NOMO-1 (cell line): ENCODE measurements at regions not wholly inside any gene's neighbourhood (a gene's known extent, or its start where the extent isn't known, plus 50 kb on each side); places are given as distances from the start of the nearest gene placed in this dataset.

Source experiments
- DNase-seq, 2 experiments: peaks; one replicate each; lab custom pipeline; 2025; ENCODE audit not compliant: unreplicated experiment in 2 of 2; lab: John Stamatoyannopoulos, UW

DNA sequence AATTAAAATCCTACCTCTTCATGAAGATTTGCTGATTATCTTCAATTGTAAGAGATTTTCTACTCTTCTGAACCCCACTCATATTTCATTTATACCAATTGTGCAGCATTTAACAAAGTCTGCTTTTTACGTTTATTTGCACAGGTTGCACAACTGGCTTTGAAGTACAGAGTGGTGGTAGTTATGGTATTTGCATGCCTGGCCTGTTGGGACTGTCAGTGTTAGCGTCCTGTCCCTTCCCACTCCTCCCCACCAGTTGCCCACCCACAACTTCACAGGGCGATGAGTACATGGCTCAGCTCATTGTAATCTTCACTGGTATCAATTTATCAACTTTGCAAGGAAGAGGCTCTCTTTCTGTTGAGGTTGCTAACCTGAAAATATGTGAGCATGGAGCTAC lies 372.3 kb downstream of the AASDHPPT start:
- no peak for DNase-seq

- DNase-seq, result no peak
Observed at GRCh38 chr11:106451228-106451922, 373.9 kb downstream of the AASDHPPT start.

DNA sequence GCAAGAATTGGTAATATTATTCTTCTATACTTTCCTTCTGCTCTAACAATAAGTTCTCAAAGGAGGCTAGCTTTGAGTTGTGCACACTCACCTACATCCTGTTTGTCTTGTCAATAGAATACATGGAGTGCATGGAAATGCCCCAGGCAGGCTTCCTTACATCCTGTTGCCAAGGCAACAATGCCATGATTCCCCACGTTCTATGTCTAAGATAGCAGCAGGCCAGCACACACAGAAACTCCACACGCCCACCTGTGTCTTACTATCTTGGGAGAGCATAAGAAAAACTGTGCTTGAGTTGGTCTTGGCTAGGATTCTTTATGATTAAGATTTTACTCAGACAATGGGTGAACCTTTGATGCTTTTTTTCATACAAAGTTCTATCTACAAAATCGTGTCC lies 379.2 kb downstream of the AASDHPPT start:
- no peak for DNase-seq

GRCh38 chr11:106457727-106458126 lies 380.3 kb downstream of the AASDHPPT start:
- no peak for DNase-seq

DNA sequence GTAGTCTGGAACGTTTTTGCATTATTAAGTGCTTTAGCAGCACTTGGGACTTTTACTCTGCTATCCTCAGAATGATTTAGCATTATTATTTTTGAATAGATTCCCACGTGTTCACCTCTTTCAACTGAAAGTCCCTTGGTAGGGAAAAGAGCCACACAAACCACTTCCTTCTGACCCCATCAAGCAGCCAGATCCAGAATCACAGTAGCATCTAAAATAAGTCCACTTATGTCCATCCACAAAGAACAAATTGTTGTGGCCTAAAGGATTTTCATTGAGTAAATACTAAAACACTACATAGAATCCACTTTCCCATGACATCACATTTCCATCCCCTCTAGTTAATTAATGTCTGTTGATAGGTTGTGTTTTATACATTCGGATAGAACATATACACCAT lies 381.7 kb downstream of the AASDHPPT start:
- no peak for DNase-seq

DNA sequence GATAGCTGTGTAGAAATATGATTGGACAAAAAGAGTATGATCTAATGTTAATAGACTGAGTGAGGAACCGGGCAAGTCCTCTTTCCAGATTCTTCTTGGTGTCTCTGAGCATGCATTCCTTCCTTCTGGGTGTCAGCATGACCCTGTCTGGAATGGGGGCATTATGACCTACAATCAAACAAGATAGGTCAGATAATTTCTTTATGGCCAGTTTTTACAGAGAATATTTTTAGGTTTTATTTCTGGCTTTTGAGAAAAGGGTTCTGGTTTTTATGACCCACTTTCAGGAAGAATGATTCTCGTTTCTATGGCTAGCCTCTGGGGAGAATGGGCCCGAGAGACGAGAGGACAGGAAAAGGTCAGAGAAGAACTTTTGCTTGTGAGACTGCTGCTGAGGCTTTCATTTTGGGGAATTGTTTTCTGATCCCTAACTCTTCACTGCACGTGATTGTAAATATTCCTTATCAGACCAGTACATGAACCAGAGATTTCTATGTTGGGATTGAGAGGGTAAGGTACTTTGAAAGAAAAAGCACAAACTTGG lies 383.8 kb downstream of the AASDHPPT start:
- no peak for DNase-seq

- no peak for DNase-seq
Observed at GRCh38 chr11:106461839-106462545, 384.5 kb downstream of the AASDHPPT start.

GRCh38 chr11:106463154-106463553 lies 385.7 kb downstream of the AASDHPPT start:
- DNase-seq, result no peak

- no peak for DNase-seq
Observed at GRCh38 chr11:106463796-106464201, 386.3 kb downstream of the AASDHPPT start.

DNA sequence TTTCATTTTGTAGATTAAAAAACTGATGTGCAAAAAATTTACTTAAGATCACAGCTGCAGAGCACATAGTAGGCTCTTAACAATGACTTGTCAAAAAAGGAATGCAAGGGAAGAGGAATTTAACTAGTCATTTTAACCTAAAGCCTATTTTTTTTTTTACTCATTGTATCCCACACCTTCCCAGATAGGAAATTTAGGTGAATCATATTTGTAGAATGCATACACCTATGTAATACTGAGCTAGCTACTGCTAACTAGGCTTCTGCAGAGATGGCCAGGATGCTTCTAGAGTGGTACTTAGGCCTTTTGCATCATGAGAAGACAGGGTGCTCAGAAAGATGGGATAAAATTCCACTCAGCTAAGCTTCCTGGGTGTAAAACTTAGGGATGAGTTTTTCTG lies 387.3 kb downstream of the AASDHPPT start:
- no peak for DNase-seq

DNA sequence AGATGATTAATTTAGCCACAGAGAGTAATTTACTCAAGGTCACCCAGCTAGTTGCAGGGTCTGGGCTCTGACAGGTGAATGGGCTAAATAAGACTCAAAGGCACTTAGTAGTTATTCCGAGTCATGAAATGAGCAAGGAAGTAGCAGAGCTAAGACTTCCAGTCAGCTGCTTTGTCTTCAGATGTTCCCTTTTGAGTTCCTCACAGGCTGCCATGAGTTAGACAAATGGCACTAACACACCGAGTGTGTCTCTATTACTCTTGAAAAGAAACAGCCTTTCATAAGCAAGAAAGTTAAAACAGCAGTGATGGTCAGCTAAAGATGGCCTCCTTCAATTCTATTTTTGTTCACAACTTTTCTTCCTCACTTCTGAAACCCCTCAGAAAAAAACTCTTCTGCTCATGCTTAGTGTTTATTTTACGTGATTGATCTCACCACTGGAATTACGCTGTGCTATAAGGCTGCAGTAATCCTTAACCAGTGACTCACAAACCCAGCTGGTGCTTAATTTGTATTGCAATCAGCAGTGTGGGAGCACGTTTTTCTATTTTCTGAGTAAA lies 389.1 kb downstream of the AASDHPPT start:
- DNase-seq, result no peak

- no peak for DNase-seq
Observed at GRCh38 chr11:106467501-106467900, 390.0 kb downstream of the AASDHPPT start.

DNA sequence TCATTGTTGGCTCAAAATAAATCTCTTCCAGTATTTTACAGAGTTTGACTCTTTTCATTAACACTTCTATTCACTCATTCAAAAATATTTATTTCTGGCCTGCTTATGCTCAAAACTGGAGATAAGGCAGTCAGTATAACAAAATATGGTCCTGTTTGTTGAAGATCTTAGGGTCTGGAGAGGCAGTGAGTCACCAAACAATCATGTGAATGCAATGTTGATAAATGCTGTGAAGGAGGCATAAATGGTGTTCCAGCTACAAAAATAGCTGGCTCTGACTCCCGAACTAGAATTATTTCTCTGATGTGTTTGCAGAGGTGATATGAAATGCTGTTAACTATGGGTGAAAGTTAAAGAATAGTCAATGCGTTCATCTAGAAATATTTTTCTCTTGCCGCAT lies 390.6 kb downstream of the AASDHPPT start:
- no peak for DNase-seq

DNA sequence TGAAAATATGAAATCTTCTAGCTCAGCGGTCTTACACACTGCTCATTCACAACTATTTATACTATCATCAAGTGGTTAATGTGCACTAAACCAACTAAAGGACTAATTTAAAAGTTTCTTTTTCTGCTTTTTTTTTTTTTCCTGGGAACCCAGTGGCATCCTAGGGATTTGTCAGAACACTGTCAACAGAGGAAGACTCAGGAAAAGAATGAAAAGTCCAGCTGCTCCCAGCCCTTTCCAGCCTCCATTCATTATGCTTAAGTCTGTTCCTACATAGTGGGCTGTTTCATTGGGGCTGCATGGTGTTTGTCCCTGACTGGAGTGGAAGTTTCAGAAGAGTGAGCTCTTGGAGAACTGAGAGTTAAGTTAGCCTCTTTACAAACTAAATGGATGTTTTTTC lies 391.1 kb downstream of the AASDHPPT start:
- no peak for DNase-seq

DNA sequence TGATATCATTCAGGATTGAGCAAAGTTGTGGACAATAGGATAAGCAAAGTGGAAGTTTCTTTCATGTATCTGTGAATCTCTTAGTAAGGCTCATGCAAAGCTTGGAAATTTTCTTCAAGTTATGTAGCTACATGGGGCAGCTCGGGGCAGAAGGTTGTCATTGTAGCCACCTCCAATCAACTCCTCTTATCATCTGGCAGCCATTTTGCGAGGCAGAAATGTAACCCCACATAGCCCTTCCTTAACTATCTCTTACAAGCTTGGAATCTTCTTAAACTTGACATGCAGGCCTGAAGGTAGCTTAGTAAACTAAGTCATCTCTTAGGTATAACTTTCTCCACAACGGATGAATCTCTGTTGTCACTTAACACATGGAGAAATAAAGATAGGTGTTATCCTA lies 392.8 kb downstream of the AASDHPPT start:
- no peak for DNase-seq

GRCh38 chr11:106471276-106471675 lies 393.8 kb downstream of the AASDHPPT start:
- no peak for DNase-seq

- DNase-seq, result no peak
Observed at GRCh38 chr11:106473089-106473722, 395.7 kb downstream of the AASDHPPT start.

DNA sequence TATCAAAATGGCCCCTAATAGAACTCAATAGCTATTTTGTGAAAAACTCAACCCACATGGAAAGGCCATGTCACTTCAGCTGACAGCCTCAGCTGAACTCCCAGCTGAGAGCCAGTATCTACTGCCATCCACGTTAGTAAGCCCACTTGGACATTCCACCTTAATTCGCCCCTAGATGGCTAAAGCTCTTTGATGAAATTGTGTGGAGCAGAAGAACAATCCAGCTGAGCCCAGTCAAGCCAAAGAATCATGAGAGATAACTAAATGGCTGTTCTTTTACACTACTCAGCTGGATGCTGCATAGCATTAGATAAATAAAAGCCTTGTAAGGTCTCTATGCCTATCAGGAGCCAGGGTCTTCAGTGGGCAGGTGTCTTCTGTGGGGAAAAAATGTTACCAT lies 396.8 kb downstream of the AASDHPPT start:
- DNase-seq, result no peak

- DNase-seq, result no peak
Observed at GRCh38 chr11:106475181-106475580, 397.7 kb downstream of the AASDHPPT start.

DNA sequence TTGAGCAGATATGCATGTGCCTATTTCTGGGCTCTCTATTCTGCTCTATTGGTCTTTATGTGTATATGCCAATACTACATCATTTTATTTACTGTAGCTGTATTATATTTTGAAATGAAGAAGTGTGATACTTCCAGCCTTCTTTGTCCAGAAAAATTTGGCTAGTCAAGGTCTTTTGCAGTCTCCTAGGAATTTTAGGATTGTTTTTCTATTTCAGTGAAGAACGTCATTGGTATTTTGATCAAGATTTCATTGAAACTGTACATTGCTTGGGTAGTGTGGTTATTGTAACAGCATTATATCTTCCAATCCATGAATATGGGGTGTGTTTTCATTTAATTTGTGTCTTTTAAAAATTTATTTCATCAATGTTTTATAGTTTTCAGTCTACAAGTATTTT lies 400.3 kb downstream of the AASDHPPT start:
- DNase-seq, result no peak

GRCh38 chr11:106479646-106480045 lies 402.2 kb downstream of the AASDHPPT start:
- DNase-seq, result no peak
